ENCODE measurements at regions not wholly inside any gene's neighbourhood (a gene's known extent, or its start where the extent isn't known, plus 50 kb on each side); places are given as distances from the start of the nearest gene placed in this dataset.

GRCh38 chr4:24076811-24077210 is 187.0 kb upstream of the PPARGC1A start:
- no peak overlapping the region for H3K4me3 ChIP-seq (ENCODE audit: low read depth, low read length)
- no peak for DNase-seq (ENCODE audit: low read depth)
- TF ChIP-seq CTCF (IDR thresholded peaks at IDR 0.05; ENCODE audit: control insufficient read depth, extremely low read depth, insufficient read depth) = no peak

- no peak for DNase-seq (ENCODE audit: low read depth)
- no peak for TF ChIP-seq CTCF (IDR thresholded peaks at IDR 0.05; ENCODE audit: control insufficient read depth, extremely low read depth, insufficient read depth)
- no peak overlapping the region for H3K4me3 ChIP-seq (ENCODE audit: low read depth, low read length)
Observed at GRCh38 chr4:24073948-24074347, 184.1 kb upstream of the PPARGC1A start.

- TF ChIP-seq CTCF (IDR thresholded peaks at IDR 0.05; ENCODE audit: control insufficient read depth, extremely low read depth, insufficient read depth) = no peak
- DNase-seq (ENCODE audit: low read depth) = no peak
- no peak overlapping the region for H3K4me3 ChIP-seq (ENCODE audit: low read depth, low read length)
Observed at GRCh38 chr4:24071612-24072372, 181.9 kb upstream of the PPARGC1A start.

GRCh38 chr4:24070117-24070516 is 180.3 kb upstream of the PPARGC1A start:
- no peak for DNase-seq (ENCODE audit: low read depth)
- no peak overlapping the region for H3K4me3 ChIP-seq (ENCODE audit: low read depth, low read length)
- no peak for TF ChIP-seq CTCF (IDR thresholded peaks at IDR 0.05; ENCODE audit: control insufficient read depth, extremely low read depth, insufficient read depth)

GRCh38 chr4:24067367-24068193 is 177.7 kb upstream of the PPARGC1A start:
- no peak overlapping the region for H3K4me3 ChIP-seq (ENCODE audit: low read depth, low read length)
- DNase-seq (ENCODE audit: low read depth) = no peak
- no peak for TF ChIP-seq CTCF (IDR thresholded peaks at IDR 0.05; ENCODE audit: control insufficient read depth, extremely low read depth, insufficient read depth)

GRCh38 chr4:24065974-24066373 is 176.1 kb upstream of the PPARGC1A start:
- DNase-seq (ENCODE audit: low read depth) = no peak
- no peak overlapping the region for H3K4me3 ChIP-seq (ENCODE audit: low read depth, low read length)
- no peak for TF ChIP-seq CTCF (IDR thresholded peaks at IDR 0.05; ENCODE audit: control insufficient read depth, extremely low read depth, insufficient read depth)
